CD4-positive, alpha-beta T cell treated with Interferon alpha-2 for 1 hour (primary cell): ENCODE measurements at regions not wholly inside any gene's neighbourhood (a gene's known extent, or its start where the extent isn't known, plus 50 kb on each side); places are given as distances from the start of the nearest gene placed in this dataset.

Experiments
- DNase-seq, 2 donors: peaks; one replicate each; pipeline ENCODE4 v3.0.0-alpha.2; 2020 to 2022

DNA sequence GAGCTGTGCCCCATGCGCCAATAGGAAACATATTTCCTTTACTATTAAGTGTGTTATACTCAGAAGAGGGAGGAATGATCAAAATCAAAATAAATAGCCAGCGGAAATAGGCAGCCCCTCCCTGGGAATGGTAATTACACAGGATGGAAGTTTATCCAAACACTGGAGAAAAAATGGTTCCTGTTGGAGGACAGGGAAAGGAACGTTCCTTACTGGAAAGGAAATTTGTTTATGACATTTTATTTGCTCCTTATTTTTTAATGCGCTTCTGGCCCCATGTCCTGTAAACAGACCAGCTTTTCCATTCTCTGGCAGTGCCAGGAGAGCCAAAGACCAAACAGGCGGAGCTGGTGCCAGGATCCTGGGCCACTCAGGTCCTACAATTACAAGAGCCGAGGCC is 273.7 kb downstream of the SOX9 start:
- no peak for DNase-seq

- no peak for DNase-seq
Measured at GRCh38 chr17:72396121-72396520, 275.3 kb downstream of the SOX9 start.

DNA sequence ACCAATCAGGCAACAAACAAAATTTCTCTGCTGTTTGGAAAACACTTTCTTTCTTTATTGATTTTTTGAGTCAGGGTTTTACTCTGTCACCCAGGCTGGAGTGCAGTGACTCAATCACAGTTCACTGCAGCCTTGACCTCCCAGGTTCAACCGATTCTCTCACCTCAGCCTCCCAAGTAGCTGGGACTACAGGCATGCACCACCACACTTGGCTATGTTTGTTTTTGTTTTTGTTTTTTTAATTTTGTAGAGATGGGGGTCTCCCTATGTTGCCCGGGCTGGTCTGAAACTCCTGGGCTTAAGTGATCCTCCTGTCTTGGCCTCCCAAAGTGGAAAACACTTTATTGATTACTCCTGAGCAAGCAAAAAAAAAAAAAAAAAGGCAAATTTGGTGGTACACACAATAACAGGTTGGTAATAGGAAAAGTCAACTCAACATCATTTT is 276.4 kb downstream of the SOX9 start:
- DNase-seq, result no peak

DNA sequence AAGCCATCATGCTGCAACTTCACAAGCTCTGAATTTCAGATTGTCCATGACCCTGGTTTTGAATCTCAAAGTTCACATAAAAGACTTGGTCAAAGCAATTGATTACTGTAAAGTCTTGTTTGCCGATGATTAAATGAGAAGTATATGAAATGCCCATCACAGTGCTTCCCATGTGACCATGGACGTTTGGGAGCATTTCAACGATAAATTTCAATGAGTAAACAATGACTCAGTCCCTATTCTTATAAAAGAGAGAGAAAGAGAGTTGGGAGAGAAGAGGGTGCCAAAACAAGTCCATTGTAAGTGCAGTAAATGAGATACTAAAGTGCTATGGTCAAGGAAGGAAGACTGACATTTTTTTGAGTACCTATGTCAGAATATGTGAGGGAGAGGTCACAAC is 276.9 kb downstream of the SOX9 start:
- DNase-seq, result no peak

DNA sequence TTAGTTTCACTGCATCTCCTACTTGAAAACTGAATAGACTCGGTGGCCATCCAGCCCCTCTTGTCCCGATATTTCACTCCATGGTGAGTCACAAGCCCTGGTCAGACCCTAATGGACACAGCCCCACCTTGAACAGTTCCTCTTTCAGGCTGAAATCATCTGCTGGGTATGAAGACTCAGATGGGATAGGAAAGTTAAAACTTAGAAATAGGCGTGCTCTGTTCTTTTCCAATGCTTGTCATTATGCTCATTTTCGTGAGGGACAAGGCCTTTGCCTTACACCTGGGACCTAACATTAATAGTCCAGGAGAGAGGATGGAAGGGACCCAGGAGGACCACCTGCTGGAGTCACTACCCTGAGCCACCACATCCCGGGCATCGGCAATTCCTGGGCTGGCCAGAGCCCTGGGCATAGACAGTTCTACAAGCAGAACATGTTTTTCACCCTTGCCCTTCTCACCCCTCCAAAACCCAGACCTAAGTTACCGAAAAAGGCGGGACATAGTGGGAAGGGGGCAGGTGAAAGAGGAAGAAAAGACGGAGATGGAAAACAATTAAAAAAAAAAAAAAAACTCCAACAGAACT is 278.3 kb downstream of the SOX9 start:
- DNase-seq, result no peak

GRCh38 chr17:72399608-72400487 is 279.0 kb downstream of the SOX9 start:
- no peak for DNase-seq

DNA sequence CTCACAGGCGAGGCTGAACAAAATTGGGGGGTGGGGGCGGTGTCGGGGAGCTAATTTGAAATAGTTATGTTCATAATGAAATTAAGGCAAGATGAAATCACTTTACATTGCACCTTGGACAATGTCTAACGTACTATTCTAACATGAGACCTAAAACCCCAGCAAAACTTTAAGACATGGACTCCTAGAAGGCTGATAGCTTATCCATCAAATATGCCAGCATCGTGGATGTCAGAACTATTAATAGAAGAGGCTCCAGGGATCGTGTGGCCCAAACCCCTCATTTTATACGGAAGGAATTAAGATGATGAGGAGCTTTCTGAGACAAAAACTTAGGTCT is 279.6 kb downstream of the SOX9 start:
- no peak for DNase-seq

DNA sequence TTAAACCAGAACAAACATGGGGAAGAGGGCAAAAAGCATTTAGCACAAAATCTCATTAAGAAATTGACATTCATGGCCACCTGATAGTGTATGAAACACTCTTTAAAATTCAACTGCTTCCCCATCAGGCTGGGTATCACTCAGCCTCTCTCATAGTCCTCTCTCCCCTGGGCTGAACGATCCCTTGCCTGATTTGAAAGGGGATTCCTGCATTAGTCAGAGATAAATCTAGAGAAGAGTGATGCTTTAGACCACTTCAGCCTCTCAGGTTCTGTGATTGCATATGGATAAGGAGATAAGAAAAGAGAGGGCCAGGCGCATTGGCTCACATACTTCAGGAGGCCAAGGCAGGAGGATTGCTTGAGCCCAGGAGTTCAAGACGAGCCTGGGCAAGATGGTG is 280.0 kb downstream of the SOX9 start:
- no peak for DNase-seq

- DNase-seq, result no peak
Measured at GRCh38 chr17:72401883-72402726, 281.3 kb downstream of the SOX9 start.

- DNase-seq, result no peak
Measured at GRCh38 chr17:72402727-72403210, 281.9 kb downstream of the SOX9 start.

GRCh38 chr17:72403713-72404209 is 282.9 kb downstream of the SOX9 start:
- no peak for DNase-seq

DNA sequence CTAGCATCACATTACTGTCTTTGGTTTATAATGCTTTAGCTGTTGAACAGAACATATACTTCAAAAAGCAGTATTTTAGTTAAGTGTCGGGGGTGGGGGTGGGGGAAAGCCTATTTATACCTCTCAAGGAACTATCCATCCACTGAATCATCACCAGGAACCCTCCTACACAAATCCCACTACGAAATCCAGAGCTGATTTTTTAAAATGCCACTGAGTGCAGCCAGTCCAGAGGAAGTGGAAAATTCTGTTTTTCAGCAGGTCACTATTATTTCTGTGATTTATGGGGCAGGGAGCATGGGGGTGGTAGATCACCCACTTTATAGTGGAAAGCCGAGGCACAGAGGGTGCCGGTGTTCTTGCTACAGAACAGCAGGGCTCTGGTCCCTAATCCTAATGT is 284.1 kb downstream of the SOX9 start:
- no peak for DNase-seq

- DNase-seq, result no peak
Measured at GRCh38 chr17:72405662-72406230, 284.9 kb downstream of the SOX9 start.

DNA sequence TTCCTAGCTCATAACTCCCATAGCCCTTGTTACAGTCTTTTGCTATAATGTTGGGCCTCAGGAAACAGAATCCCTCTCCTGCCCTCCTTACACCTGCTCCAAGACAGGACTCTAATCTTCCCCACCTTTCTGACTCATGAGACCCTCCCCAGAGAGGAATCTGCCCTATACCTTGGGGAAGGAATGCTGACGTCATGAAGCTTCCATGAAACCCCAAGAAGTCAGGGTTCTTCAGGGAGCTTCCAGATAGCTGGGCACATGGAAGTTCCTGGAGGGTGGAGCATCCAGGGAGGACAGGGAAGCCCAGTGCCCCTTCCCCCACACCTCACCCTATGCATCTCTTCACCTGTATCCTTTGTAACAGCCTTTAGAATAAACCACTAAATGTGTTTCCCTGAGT is 285.7 kb downstream of the SOX9 start:
- DNase-seq, result no peak

DNA sequence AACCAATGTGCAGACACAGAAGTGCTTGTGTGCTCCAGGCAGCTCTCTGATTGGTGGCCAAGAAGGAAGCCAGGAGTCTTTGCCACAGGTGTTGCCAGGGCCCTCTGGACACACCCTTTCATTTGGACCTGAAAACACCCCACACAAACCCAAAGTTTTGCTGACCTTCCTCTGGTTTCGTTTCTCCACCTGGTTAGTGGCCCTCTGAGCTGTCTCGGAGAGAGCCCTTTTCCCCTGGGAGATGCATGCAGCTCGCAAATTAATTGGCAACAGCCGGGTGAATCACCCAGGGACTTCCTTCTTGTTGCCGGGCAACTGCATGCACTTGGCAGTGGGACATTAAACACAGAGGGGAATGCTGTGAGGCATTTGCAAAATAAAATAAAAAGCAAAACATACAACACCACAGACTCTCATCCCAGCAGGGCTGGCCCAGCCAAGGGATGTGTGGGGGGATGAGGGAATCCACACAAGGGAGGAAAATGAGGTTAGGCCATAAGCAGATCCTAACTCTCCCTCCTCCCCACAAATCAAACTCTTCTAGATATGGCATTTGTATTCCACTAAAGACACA is 286.6 kb downstream of the SOX9 start:
- DNase-seq, result no peak

DNA sequence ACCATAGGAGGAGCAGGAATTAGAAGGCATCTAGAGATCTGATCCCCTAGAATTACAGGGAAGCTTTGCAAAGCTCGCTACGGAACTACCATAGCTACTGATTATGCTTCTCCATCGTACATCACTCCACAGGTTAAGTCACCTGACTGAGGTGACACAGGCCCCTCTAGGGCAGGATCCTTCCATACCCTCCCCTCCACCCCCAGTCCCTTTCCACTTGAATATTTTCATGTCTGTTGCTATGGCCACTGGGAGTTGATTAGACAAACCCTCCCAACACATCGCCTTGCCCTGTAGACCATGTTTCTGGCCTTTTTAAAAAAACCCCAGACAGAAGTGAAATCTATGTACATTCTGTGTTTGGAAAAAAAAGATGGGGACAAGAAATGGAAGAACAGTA is 287.1 kb downstream of the SOX9 start:
- DNase-seq, result no peak

DNA sequence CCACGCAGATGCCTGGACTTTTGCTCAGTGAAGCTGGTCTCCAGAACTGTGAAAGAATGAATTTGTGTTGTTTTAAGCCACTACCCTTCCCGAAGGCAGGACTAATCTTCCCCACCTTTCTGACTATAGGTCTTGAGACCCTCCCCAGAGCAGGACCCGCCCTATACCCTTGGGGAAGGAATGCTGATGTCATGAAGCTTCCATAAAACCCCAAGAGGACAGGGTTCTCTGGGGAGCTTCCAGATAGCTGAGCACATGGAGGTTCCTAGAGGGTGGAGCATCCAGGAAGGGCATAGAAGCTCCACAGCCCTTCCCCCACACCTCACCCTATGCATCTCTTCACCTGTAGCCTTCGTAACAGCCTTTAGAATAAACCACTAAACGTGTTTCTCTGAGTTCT is 287.8 kb downstream of the SOX9 start:
- no peak for DNase-seq

- DNase-seq, result no peak
Measured at GRCh38 chr17:72409405-72410002, 288.7 kb downstream of the SOX9 start.

GRCh38 chr17:72411124-72411563 is 290.3 kb downstream of the SOX9 start:
- no peak for DNase-seq

DNA sequence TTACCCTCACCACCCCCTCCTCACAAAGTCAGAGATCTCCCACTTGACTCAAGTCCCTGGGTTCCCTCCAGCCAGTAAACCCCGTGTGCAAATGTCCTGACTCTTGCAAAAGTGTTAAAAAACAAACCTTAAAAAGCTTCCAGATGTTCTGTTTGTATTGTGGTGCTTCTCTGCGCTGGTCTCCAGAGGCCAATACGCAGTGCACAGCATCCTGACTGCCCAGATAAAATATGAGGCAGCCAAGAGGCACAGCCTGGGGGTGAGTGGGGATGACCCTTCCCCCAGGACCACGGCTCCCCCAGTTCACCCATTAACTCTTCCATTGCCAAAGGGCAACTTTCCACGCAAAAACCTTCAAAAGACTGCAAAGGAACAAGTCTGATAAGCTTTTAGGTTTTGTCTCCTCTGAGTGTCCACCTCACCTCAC is 291.8 kb downstream of the SOX9 start:
- DNase-seq, result no peak

- DNase-seq, result no peak
Measured at GRCh38 chr17:72413077-72414031, 292.5 kb downstream of the SOX9 start.
